Naive thymus-derived CD4-positive, alpha-beta T cell (primary cell): ENCODE measurements at regions not wholly inside any gene's neighbourhood (a gene's known extent, or its start where the extent isn't known, plus 50 kb on each side); places are given as distances from the start of the nearest gene placed in this dataset.
A peak's percentile ranks its signal among the peaks of the same experiment; 100 is the strongest.
"Not testable (repeated sequence)": the region's sequence is repeated elsewhere in the genome, so short reads cannot be mapped to it uniquely, and the experiment has no call there.

Experiments used
- ATAC-seq: fragments of 150-1000 bp; cut with Tn5 transposase; 2 replicates; pipeline ENCODE4 v1.10.0; 2021; ENCODE audit warnings: mild to moderate bottlenecking, moderate library complexity
- CTCF ChIA-PET: fragments of 350-600 bp; sonication (Branson Sonifier 250); formaldehyde crosslinking; loops from one replicate; lab custom pipeline; 2021; ENCODE audit warnings: antibody characterized with exemption; lab: Charles Lee
- POLR2A ChIA-PET: fragments of 350-600 bp; sonication (Branson Sonifier 250); formaldehyde crosslinking; loops from one replicate; lab custom pipeline; 2021; ENCODE audit warnings: antibody characterized with exemption, inconsistent platforms; lab: Charles Lee
- DNase-seq, 9 donors: peaks; one replicate each; pipeline versions ENCODE4 v3.0.0 to v3.0.0-alpha.2; 2020 to 2022; ENCODE audit warnings: mixed read lengths in 1 of 9
- H3K27ac ChIP-seq: one replicate; pipeline ENCODE4 v1.7.0; 2013; ENCODE audit warnings: mild to moderate bottlenecking, low read depth, low read length, moderate library complexity
- H3K27me3 ChIP-seq, 2 donors: one replicate each; pipeline ENCODE4 v1.7.0; 2013; ENCODE audit warnings: low read length in 2 of 2, mild to moderate bottlenecking in 2 of 2, moderate library complexity in 2 of 2; ENCODE audit not compliant: control insufficient read depth in 2 of 2, insufficient read depth in 2 of 2
- H3K36me3 ChIP-seq, 3 experiments: 1 replicate in 2 of 3; 2 replicates in 1 of 3; pipeline ENCODE4 v1.7.0; 2013; ENCODE audit warnings: low read length in 3 of 3, mild to moderate bottlenecking in 3 of 3, moderate library complexity in 1 of 3; ENCODE audit not compliant: insufficient read depth in 3 of 3, control insufficient read depth in 2 of 3
- H3K4me1 ChIP-seq, 2 donors: one replicate each; pipeline ENCODE4 v1.7.0; 2013; ENCODE audit warnings: low read length in 2 of 2, mild to moderate bottlenecking in 2 of 2, moderate library complexity in 1 of 2; ENCODE audit not compliant: control insufficient read depth in 2 of 2, insufficient read depth in 2 of 2
- H3K4me3 ChIP-seq: 2 replicates; pipeline ENCODE4 v1.7.0; 2013; ENCODE audit warnings: mild to moderate bottlenecking, low read length
- H3K9me3 ChIP-seq, 3 experiments: 1 replicate in 2 of 3; 2 replicates in 1 of 3; pipeline ENCODE4 v1.7.0; 2013; ENCODE audit warnings: low read length in 3 of 3; ENCODE audit not compliant: control insufficient read depth in 2 of 3
- H3K27ac Mint-ChIP-seq, 9 donors: one replicate each; pipeline ENCODE4 v1.8.0; 2020 to 2022; ENCODE audit warnings: mixed read lengths in 9 of 9, mild to moderate bottlenecking in 8 of 9, moderate library complexity in 5 of 9, inconsistent platforms in 2 of 9
- H3K27me3 Mint-ChIP-seq, 5 donors: one replicate each; pipeline ENCODE4 v1.8.0; 2021 to 2022; ENCODE audit warnings: mixed read lengths in 5 of 5, mild to moderate bottlenecking in 1 of 5
- H3K36me3 Mint-ChIP-seq, 5 donors: one replicate each; pipeline ENCODE4 v1.8.0; 2020 to 2022; ENCODE audit warnings: mixed read lengths in 5 of 5, mild to moderate bottlenecking in 3 of 5, inconsistent platforms in 1 of 5
- H3K4me1 Mint-ChIP-seq, 7 donors: one replicate each; pipeline ENCODE4 v1.8.0; 2020 to 2022; ENCODE audit warnings: mixed read lengths in 7 of 7, mild to moderate bottlenecking in 3 of 7, inconsistent platforms in 1 of 7
- H3K4me3 Mint-ChIP-seq, 10 donors: one replicate each; pipeline ENCODE4 v1.8.0; 2020 to 2022; ENCODE audit warnings: mild to moderate bottlenecking in 10 of 10, mixed read lengths in 10 of 10, moderate library complexity in 6 of 10, inconsistent platforms in 2 of 10
- H3K9me3 Mint-ChIP-seq, 11 donors: one replicate each; pipeline ENCODE4 v1.8.0; 2020 to 2022; ENCODE audit warnings: mixed read lengths in 11 of 11, mild to moderate bottlenecking in 4 of 11, inconsistent platforms in 1 of 11, moderate library complexity in 1 of 11
- intact Hi-C, 2 donors: fragments of 100-400 bp; cut with micrococcal nuclease; formaldehyde crosslinking; loops; one replicate each; pipeline ENCODE4 v1.15.1; 2023

DNA sequence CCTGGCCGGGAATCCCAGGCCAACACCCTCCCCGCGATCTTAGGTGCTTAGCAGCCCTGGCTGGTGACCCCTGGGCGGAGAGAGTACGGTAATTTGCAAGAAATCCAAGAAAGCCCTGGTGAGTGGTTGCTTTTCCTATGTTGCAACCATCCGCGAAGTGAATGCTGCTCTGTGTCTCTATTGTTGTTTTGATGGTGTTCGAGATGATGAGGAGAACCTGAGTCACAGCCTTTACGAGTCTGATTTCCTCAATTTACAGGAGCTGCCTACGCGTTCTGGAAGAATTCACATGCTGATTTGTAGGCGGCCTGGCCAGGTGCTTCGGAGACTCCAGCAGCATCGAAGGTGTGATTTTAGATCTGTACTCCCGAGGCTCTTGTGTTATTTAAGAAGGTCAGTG, 63.3 kb downstream of the TMEM235 start:
- no peaks in the 10 kb centered on the region for H3K9me3 ChIP-seq
- no peaks in the 10 kb centered on the region for H3K27me3 Mint-ChIP-seq
- H3K36me3 ChIP-seq, result no peaks in the 10 kb centered on the region
- no peak overlapping the region for H3K27ac ChIP-seq
- POLR2A ChIA-PET, result no interaction called here
- H3K4me1 Mint-ChIP-seq, result peaks cover 0 to 8% (median 3%) of the 10 kb centered on the region in 7 donors
- intact Hi-C loops, result no loop called here
- no peaks in the 10 kb centered on the region for H3K27me3 ChIP-seq
- H3K36me3 Mint-ChIP-seq, result no peaks in the 10 kb centered on the region
- ATAC-seq (no peak), DNase-seq (no peak)
- no peak overlapping the region for H3K4me3 ChIP-seq
- peaks cover 4 to 8% of the 10 kb centered on the region in 2 donors for H3K4me1 ChIP-seq
- CTCF ChIA-PET, result no interaction called here
- H3K27ac Mint-ChIP-seq, result no peak overlapping the region
- peaks cover 0 to 1% (median 0%) of the 10 kb centered on the region in 11 donors for H3K9me3 Mint-ChIP-seq
- H3K4me3 Mint-ChIP-seq, result no peak overlapping the region

DNA sequence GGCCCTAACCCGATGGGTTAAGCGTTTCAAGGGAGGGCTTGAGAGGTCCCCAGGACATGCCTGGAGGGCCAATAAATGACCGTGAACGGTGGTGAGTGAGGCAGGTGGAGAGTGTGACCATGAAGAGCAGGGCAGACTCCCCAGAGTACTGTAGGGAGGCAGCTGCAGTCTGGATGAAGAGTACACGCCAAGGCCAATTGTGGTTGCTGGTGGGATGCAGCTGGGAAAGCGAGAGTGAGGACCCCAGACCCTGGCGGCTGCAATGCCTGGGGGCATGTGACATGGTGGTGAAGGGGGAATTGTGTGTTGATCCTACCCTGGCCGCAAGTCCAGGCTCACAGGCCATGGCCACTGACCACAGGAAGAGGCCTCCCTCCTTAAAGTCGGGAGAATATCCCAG, 62.9 kb downstream of the TMEM235 start:
- no peak for ATAC-seq

DNA sequence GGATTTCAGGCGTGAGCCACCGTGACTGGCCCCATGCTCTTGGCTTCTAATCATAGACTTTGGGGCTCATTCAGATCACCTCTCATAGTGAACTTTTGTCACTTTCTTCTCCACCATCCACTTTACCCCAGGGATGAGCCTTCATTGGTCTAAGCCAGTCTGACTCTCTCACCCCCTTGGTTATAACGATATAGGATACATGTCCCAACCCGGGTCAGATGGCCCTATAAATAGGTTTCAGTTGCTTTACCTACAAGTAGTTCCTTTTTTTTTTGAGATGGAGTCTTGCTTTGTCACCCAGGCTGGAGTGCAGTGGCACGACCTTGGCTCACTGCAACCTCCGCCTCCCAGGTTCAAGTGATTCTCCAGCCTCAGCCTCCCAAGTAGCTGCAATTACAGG, 61.7 kb downstream of the TMEM235 start:
- H3K27me3 Mint-ChIP-seq, H3K4me1 ChIP-seq, ATAC-seq, H3K27ac ChIP-seq, DNase-seq, H3K9me3 Mint-ChIP-seq, H3K4me3 ChIP-seq, H3K36me3 ChIP-seq, H3K36me3 Mint-ChIP-seq, H3K27me3 ChIP-seq, intact Hi-C loops, H3K9me3 ChIP-seq: not testable (repeated sequence)
- peak overlapping the region in 1 of 9 donors; percentile 57 for H3K27ac Mint-ChIP-seq
- H3K4me3 Mint-ChIP-seq, result peak overlapping the region in 1 of 10 donors; percentile 16
- H3K4me1 Mint-ChIP-seq, result peaks cover 0 to 11% (median 5%) of the 10 kb centered on the region in 7 donors
- ChIA-PET CTCF (interaction anchor here (1.8 kb wide), 1 partner anchor 128 kb away, joined by 5 read pairs; no protein-coding TSS in a partner anchor), POLR2A (interaction anchor here (0.6 to 1.6 kb wide), 3 partner anchors 50 to 187 kb away, joined by 3 to 5 read pairs (median 4); no protein-coding TSS in a partner anchor)

More for the DNA sequence above, 62.9 kb downstream of the TMEM235 start:
- Histone ChIP-seq H3K27me3 (no peaks in the 10 kb centered on the region), H3K4me3 (no peak overlapping the region), H3K9me3 (no peaks in the 10 kb centered on the region), H3K27ac (no peak overlapping the region), H3K4me1 (peaks cover 4 to 8% of the 10 kb centered on the region in 2 donors), H3K36me3 (no peaks in the 10 kb centered on the region)
- intact Hi-C loops, result no loop called here
- peaks cover 0 to 1% (median 0%) of the 10 kb centered on the region in 11 donors for H3K9me3 Mint-ChIP-seq
- no peaks in the 10 kb centered on the region for H3K36me3 Mint-ChIP-seq
- POLR2A ChIA-PET, result no interaction called here
- no peaks in the 10 kb centered on the region for H3K27me3 Mint-ChIP-seq
- H3K4me3 Mint-ChIP-seq, result no peak overlapping the region
- DNase-seq, result no peak
- CTCF ChIA-PET, result no interaction called here
- H3K27ac Mint-ChIP-seq, result no peak overlapping the region
- H3K4me1 Mint-ChIP-seq, result peaks cover 0 to 8% (median 3%) of the 10 kb centered on the region in 7 donors

DNA sequence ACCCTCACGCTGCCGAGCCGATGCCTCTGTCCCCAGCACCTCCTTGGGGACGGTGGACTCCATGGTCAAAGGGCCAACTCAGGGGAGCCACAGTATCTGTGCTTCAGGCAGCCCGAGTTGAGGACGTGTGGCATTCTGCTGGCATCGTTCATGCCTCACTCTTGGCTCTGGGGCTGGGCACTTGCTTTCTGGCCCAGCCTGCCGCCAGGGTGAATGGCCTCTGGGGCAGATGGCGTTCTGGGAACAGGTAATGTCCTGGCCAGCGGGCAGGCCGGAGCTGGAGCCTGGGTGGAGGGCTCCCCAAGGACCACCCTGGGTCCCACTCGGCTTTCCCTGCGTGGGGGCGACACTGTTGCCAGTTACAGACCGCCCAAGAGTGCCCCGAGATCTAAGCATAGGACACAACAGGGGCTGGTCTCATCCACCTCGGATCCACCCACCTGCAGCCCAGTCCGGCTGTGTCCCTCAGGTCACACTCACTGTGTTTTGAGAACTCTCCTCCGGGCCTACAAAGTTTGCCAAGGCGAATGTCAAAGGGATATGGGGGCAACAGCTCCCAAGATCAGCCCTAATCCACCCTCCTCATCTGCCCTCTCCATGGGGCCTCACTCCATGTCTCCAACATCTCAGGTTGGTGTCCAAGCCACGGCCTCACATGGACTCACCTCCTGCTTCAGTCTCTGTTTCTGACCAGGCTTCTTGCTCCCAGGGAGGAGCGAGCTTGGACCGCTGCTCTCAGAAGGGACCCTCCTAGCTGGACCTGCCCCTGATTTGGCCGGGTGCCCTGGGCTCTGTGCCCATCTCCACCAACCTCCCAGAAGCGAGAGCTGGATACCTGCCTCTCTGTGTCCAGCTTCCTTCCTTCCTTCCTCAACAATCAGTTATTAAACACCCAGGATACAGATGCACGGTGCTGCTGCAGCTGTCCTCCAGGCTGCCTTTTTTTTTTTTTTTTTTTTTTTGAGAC, 60.8 kb downstream of the TMEM235 start:
- H3K9me3 ChIP-seq, result no peaks in the 10 kb centered on the region
- H3K36me3 ChIP-seq, result no peaks in the 10 kb centered on the region
- H3K4me3 ChIP-seq, result no peak overlapping the region
- no peaks in the 10 kb centered on the region for H3K36me3 Mint-ChIP-seq
- H3K4me1 ChIP-seq, result peaks cover 4 to 8% of the 10 kb centered on the region in 2 donors
- DNase-seq (no peak), ATAC-seq (no peak)
- H3K4me1 Mint-ChIP-seq, result peaks cover 0 to 10% (median 5%) of the 10 kb centered on the region in 7 donors
- H3K27me3 ChIP-seq, result no peaks in the 10 kb centered on the region
- no peaks in the 10 kb centered on the region for H3K27me3 Mint-ChIP-seq
- no peak overlapping the region for H3K27ac ChIP-seq
- no peaks in the 10 kb centered on the region for H3K9me3 Mint-ChIP-seq
- intact Hi-C loops, result no loop called here
- H3K27ac Mint-ChIP-seq, result peak overlapping the region in 4 of 9 donors; percentile 38 to 76 (median 62)
- no peak overlapping the region for H3K4me3 Mint-ChIP-seq
- CTCF ChIA-PET, result interaction anchor here (0.5 to 1.8 kb wide), 5 partner anchors 18 to 146 kb away, joined by 3 to 5 read pairs (median 4); partner anchors contain the start of gene C17orf99
- POLR2A ChIA-PET, result interaction anchor here (0.6 to 1.6 kb wide), 3 partner anchors 51 to 188 kb away, joined by 3 to 5 read pairs (median 4); no protein-coding TSS in a partner anchor

DNA sequence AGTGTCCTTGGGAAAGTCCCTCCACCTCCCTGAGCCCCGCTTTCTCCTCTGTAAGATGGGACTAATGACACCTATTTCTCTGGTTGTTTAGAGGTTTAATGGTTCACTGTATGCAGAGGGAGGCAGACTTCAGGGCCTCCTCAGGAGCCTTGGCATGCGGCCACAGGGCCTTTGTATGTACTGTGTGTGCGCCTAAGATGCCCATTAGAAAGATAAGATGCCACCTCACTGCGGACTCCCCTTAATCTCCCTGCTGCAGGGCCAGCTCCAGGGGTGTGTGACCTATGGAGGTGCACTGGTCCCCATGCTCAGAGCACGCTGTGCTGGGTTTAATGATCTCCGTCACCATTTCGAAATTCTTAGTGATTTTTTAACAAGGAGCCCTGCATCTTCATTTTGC, 59.3 kb downstream of the TMEM235 start:
- DNase-seq, result no peak
- H3K4me1 ChIP-seq, result peaks cover 4 to 8% of the 10 kb centered on the region in 2 donors
- ATAC-seq, result no peak
- H3K27ac Mint-ChIP-seq, result peak overlapping the region in 1 of 9 donors; percentile 28
- no peaks in the 10 kb centered on the region for H3K27me3 Mint-ChIP-seq
- no peaks in the 10 kb centered on the region for H3K36me3 Mint-ChIP-seq
- H3K4me3 Mint-ChIP-seq, result no peak overlapping the region
- no peaks in the 10 kb centered on the region for H3K27me3 ChIP-seq
- ChIA-PET POLR2A (interaction anchor here (0.7 to 0.8 kb wide), 2 partner anchors 19 to 151 kb away, joined by 4 read pairs; no protein-coding TSS in a partner anchor), CTCF (interaction anchor here (0.6 to 3.6 kb wide), 5 partner anchors 19 to 245 kb away, joined by 3 to 32 read pairs (median 4); no protein-coding TSS in a partner anchor)
- H3K4me3 ChIP-seq, result no peak overlapping the region
- no peaks in the 10 kb centered on the region for H3K9me3 Mint-ChIP-seq
- no peaks in the 10 kb centered on the region for H3K36me3 ChIP-seq
- H3K27ac ChIP-seq, result no peak overlapping the region
- peaks cover 0 to 10% (median 5%) of the 10 kb centered on the region in 7 donors for H3K4me1 Mint-ChIP-seq
- intact Hi-C loops, result loop anchor here in 1 of 2 donors (1.0 kb wide), 2 partner anchors 24 to 70 kb away; partner anchors contain the start of gene SOCS3
- H3K9me3 ChIP-seq, result no peaks in the 10 kb centered on the region
